ENCODE measurements at regions not wholly inside any gene's neighbourhood (a gene's known extent, or its start where the extent isn't known, plus 50 kb on each side); places are given as distances from the start of the nearest gene placed in this dataset.

DNA sequence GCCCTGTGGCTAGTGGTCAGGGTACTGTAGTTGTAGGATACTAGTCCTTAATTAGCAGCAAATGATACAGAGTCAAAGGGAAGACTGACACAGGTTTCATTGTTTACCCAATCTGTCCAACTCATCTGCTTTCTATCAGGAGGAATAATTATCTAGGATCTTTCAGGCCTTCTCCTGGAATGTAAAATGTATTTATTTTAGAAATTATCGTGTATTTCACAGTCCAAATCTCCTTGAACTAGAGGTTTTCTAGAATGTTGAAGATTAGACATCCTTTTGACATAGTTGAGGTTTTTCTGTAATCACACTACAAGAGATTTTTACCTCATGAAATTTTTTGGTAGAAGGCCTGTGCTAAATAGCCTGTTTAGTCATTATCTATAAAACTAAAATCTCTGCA, 1694.8 kb upstream of the PCDH20 start:
- Histone ChIP-seq H3K4me1 (ENCODE audit: control insufficient read depth in 1 of 2, insufficient read depth in 2 of 2, low read length in 2 of 2) (no peaks in the 10 kb centered on the region), H3K79me2 (ENCODE audit: insufficient read depth, low read length) (no peaks in the 10 kb centered on the region), H3K9me2 (ENCODE audit: insufficient read depth) (no peaks in the 10 kb centered on the region), H3K4me2 (ENCODE audit: low read length) (no peak overlapping the region), H3K27me3 (ENCODE audit: insufficient read depth, low read length) (no peaks in the 10 kb centered on the region), H2AFZ (ENCODE audit: low read depth, low read length, poor library complexity, severe bottlenecking) (no peak overlapping the region), H3K36me3 (ENCODE audit: control insufficient read depth in 1 of 2, insufficient read depth in 2 of 2, low read length in 2 of 2) (no peaks in the 10 kb centered on the region), H3K9me3 (ENCODE audit: control insufficient read depth in 1 of 2, insufficient read depth in 1 of 2, low read depth in 1 of 2, low read length in 2 of 2) (no peaks in the 10 kb centered on the region), H3K9ac (ENCODE audit: low read length) (no peak overlapping the region), H3K27ac (ENCODE audit: low read depth, low read length) (no peak overlapping the region), H3K4me3 (replicated peaks in 1 of 2; ENCODE audit: low read depth in 1 of 2, low read length in 2 of 2) (no peak overlapping the region), H4K20me1 (ENCODE audit: insufficient read depth) (no peaks in the 10 kb centered on the region)
- POLR2A ChIA-PET, result no interaction called here
- no TSS peak for BruUV-seq (replicated peaks)
- DNase-seq (ENCODE audit: low read depth, low spot score) (no peak), ATAC-seq (no peak)
- TF ChIP-seq, protein P1, sequence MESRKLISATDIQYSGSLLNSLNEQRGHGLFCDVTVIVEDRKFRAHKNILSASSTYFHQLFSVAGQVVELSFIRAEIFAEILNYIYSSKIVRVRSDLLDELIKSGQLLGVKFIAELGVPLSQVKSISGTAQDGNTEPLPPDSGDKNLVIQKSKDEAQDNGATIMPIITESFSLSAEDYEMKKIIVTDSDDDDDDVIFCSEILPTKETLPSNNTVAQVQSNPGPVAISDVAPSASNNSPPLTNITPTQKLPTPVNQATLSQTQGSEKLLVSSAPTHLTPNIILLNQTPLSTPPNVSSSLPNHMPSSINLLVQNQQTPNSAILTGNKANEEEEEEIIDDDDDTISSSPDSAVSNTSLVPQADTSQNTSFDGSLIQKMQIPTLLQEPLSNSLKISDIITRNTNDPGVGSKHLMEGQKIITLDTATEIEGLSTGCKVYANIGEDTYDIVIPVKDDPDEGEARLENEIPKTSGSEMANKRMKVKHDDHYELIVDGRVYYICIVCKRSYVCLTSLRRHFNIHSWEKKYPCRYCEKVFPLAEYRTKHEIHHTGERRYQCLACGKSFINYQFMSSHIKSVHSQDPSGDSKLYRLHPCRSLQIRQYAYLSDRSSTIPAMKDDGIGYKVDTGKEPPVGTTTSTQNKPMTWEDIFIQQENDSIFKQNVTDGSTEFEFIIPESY (IDR thresholded peaks at IDR 0.05; ENCODE audit: extremely low read depth, insufficient replicate concordance, low read length), result no peak
- TF ChIP-seq CEBPB (IDR thresholded peaks at IDR 0.05; ENCODE audit: low read depth) (no peak), YY1 (IDR thresholded peaks at IDR 0.05; ENCODE audit: extremely low read depth, insufficient replicate concordance, low read depth, low read length) (no peak)
- TF ChIP-seq, protein P2, sequence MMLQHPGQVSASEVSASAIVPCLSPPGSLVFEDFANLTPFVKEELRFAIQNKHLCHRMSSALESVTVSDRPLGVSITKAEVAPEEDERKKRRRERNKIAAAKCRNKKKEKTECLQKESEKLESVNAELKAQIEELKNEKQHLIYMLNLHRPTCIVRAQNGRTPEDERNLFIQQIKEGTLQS (IDR thresholded peaks at IDR 0.05), result no peak
- intact Hi-C loops (cut with micrococcal nuclease), result no loop called here
- RAD21 ChIA-PET (ENCODE audit: low non-redundant PET in 1 of 2, low total read pairs in 2 of 2, uncharacterized antibody in 2 of 2, unreplicated experiment in 2 of 2), result no interaction called here
- CTCF ChIA-PET, result no interaction called here

DNA sequence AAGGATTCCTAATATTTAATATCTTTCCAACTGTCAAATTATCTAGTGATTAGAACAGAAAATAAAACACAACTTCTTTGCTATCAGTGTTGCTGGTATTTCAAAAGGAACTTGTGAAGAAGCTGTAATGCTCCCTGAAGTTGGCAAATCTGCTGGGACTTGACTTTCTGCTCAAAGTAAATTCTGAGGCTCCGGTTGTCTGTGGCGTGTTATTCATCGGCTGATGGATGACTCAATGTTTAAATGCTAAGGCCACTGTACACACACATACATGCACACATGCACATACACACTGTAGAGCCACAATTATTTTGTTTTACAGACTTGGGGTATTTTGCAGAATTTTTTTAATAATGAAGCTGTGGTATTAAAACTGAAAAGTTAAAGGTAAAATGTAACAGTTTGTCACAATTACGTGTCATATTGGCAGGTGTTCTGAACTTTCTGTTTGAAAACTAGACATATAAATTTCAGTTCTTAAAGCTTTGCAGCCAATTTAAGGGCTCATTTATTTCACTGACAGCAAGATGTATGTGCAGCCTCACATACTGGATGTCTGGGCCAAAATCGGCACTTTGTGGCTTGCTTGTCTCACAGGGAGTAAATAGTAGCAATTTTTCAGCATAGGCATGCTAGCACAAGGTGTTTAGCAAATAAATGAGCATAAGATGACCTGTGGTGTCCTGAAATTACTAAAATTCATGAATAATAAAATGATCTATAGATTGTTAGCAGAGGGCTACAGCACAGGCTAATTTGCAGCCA, 1691.7 kb upstream of the PCDH20 start:
- Histone ChIP-seq H3K4me3 (replicated peaks in 1 of 2; ENCODE audit: low read depth in 1 of 2, low read length in 2 of 2) (no peak overlapping the region), H3K9me3 (ENCODE audit: control insufficient read depth in 1 of 2, insufficient read depth in 1 of 2, low read depth in 1 of 2, low read length in 2 of 2) (no peaks in the 10 kb centered on the region), H3K27me3 (ENCODE audit: insufficient read depth, low read length) (no peaks in the 10 kb centered on the region), H3K9me2 (ENCODE audit: insufficient read depth) (no peaks in the 10 kb centered on the region), H4K20me1 (ENCODE audit: insufficient read depth) (no peaks in the 10 kb centered on the region), H3K27ac (ENCODE audit: low read depth, low read length) (no peak overlapping the region), H2AFZ (ENCODE audit: low read depth, low read length, poor library complexity, severe bottlenecking) (no peak overlapping the region), H3K4me2 (ENCODE audit: low read length) (no peak overlapping the region), H3K9ac (ENCODE audit: low read length) (no peak overlapping the region), H3K79me2 (ENCODE audit: insufficient read depth, low read length) (no peaks in the 10 kb centered on the region), H3K4me1 (ENCODE audit: control insufficient read depth in 1 of 2, insufficient read depth in 2 of 2, low read length in 2 of 2) (no peaks in the 10 kb centered on the region), H3K36me3 (ENCODE audit: control insufficient read depth in 1 of 2, insufficient read depth in 2 of 2, low read length in 2 of 2) (no peaks in the 10 kb centered on the region)
- DNase-seq (ENCODE audit: low read depth, low spot score) (no peak), ATAC-seq (no peak)
- no TSS peak for BruUV-seq (replicated peaks)
- TF ChIP-seq ZFX (IDR thresholded peaks at IDR 0.05) (no peak), SP1 (IDR thresholded peaks at IDR 0.05; ENCODE audit: low read depth) (no peak), TCF7L2 (IDR thresholded peaks at IDR 0.05; ENCODE audit: borderline replicate concordance, extremely low read depth, insufficient read depth, insufficient read length) (no peak), RAD21 (IDR thresholded peaks at IDR 0.05; ENCODE audit: low read depth) (no peak), EZH2phosphoT487 (IDR thresholded peaks at IDR 0.05; ENCODE audit: borderline replicate concordance) (no peak), EZH2 (IDR thresholded peaks at IDR 0.05) (no peak), POLR2A (IDR thresholded peaks at IDR 0.05; ENCODE audit: borderline replicate concordance, extremely low read depth, insufficient read depth, insufficient read length) (no peak), POLR2AphosphoS5 (IDR thresholded peaks at IDR 0.05; ENCODE audit: low read depth, low read length) (no peak), EGR1 (IDR thresholded peaks at IDR 0.05; ENCODE audit: low read depth) (no peak), CEBPB (IDR thresholded peaks at IDR 0.05; ENCODE audit: low read depth) (no peak), YY1 (IDR thresholded peaks at IDR 0.05; ENCODE audit: extremely low read depth, insufficient replicate concordance, low read depth, low read length) (no peak), FOSL1 (IDR thresholded peaks at IDR 0.05; ENCODE audit: low read depth) (no peak)
- TF ChIP-seq, protein P3, sequence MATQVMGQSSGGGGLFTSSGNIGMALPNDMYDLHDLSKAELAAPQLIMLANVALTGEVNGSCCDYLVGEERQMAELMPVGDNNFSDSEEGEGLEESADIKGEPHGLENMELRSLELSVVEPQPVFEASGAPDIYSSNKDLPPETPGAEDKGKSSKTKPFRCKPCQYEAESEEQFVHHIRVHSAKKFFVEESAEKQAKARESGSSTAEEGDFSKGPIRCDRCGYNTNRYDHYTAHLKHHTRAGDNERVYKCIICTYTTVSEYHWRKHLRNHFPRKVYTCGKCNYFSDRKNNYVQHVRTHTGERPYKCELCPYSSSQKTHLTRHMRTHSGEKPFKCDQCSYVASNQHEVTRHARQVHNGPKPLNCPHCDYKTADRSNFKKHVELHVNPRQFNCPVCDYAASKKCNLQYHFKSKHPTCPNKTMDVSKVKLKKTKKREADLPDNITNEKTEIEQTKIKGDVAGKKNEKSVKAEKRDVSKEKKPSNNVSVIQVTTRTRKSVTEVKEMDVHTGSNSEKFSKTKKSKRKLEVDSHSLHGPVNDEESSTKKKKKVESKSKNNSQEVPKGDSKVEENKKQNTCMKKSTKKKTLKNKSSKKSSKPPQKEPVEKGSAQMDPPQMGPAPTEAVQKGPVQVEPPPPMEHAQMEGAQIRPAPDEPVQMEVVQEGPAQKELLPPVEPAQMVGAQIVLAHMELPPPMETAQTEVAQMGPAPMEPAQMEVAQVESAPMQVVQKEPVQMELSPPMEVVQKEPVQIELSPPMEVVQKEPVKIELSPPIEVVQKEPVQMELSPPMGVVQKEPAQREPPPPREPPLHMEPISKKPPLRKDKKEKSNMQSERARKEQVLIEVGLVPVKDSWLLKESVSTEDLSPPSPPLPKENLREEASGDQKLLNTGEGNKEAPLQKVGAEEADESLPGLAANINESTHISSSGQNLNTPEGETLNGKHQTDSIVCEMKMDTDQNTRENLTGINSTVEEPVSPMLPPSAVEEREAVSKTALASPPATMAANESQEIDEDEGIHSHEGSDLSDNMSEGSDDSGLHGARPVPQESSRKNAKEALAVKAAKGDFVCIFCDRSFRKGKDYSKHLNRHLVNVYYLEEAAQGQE (IDR thresholded peaks at IDR 0.05; ENCODE audit: low read depth), result no peak
- ChIA-PET CTCF (no interaction called here), RAD21 (ENCODE audit: low non-redundant PET in 1 of 2, low total read pairs in 2 of 2, uncharacterized antibody in 2 of 2, unreplicated experiment in 2 of 2) (no interaction called here), POLR2A (no interaction called here)
- intact Hi-C loops (cut with micrococcal nuclease), result no loop called here

Measured in HCT116 (cell line).